Esophagus muscularis mucosa (tissue), 4 donors: ENCODE measurements at regions not wholly inside any gene's neighbourhood (a gene's known extent, or its start where the extent isn't known, plus 50 kb on each side); places are given as distances from the start of the nearest gene placed in this dataset.
A peak's percentile ranks its signal among the peaks of the same experiment; 100 is the strongest.

Experiments used
- DNase-seq: peaks from one replicate; pipeline ENCODE4 v3.0.0-alpha.2; 2017; ENCODE audit errors: extremely low spot score
- H3K27ac ChIP-seq, 4 donors: fragments of 200-600 bp; sonication (generic); replicated peaks in 1 of 4; 1 replicate in 3 of 4; 2 replicates in 1 of 4; pipeline ENCODE4 v1.5.1; 2016 to 2019; ENCODE audit warnings: mild to moderate bottlenecking in 1 of 4
- H3K27me3 ChIP-seq, 4 donors: fragments of 200-600 bp; sonication (generic); one replicate each; pipeline versions ENCODE4 v1.5.1 to v1.6.0; 2016 to 2019
- H3K36me3 ChIP-seq, 4 donors: fragments of 200-600 bp; sonication (generic); one replicate each; pipeline ENCODE4 v1.5.1; 2016 to 2019
- H3K4me1 ChIP-seq, 4 donors: fragments of 200-600 bp; sonication (generic); one replicate each; pipeline ENCODE4 v1.5.1; 2016 to 2019
- H3K4me3 ChIP-seq, 4 donors: fragments of 200-600 bp; sonication (generic); 1 replicate in 2 of 4; 2 replicates in 2 of 4; pipeline ENCODE4 v1.5.1; 2016 to 2019; ENCODE audit warnings: mild to moderate bottlenecking in 4 of 4, moderate library complexity in 1 of 4
- H3K9me3 ChIP-seq, 4 donors: fragments of 200-600 bp; sonication (generic); 1 replicate in 3 of 4; 2 replicates in 1 of 4; pipeline ENCODE4 v1.5.1; 2016 to 2019
- CTCF ChIP-seq, 3 experiments: fragments of 200-600 bp in 2 of 3; fragments of 450-650 bp in 1 of 3; sonication (generic) in 2 of 3; IDR thresholded peaks; one replicate each; pipeline ENCODE4 v1.5.1; 2017 to 2019; ENCODE audit warnings: antibody characterized with exemption in 3 of 3, mild to moderate bottlenecking in 2 of 3, moderate library complexity in 1 of 3
- EP300 ChIP-seq: sonication (generic); formaldehyde crosslinking; IDR thresholded peaks from one replicate; pipeline ENCODE4 v1.6.1; 2017; ENCODE audit warnings: antibody characterized with exemption
- POLR2A ChIP-seq: fragments of 450-650 bp; IDR thresholded peaks from one replicate; pipeline ENCODE4 v1.6.1; 2017; ENCODE audit warnings: antibody characterized with exemption, moderate library complexity, mild to moderate bottlenecking, low read depth
- POLR2AphosphoS5 ChIP-seq, 2 donors: sonication (generic); formaldehyde crosslinking; IDR thresholded peaks; one replicate each; pipeline ENCODE4 v1.6.1; 2017; ENCODE audit warnings: antibody characterized with exemption in 2 of 2
- WGBS: methylation state at CpG from one replicate; pipeline ENCODE4 v1.1.5; 2018; 5-methylcytosine and 5-hydroxymethylcytosine counted together
- intact Hi-C: fragments of 100-400 bp; cut with DNase I; formaldehyde crosslinking; loops from one replicate; pipeline ENCODE4 v1.15.1; 2023

DNA sequence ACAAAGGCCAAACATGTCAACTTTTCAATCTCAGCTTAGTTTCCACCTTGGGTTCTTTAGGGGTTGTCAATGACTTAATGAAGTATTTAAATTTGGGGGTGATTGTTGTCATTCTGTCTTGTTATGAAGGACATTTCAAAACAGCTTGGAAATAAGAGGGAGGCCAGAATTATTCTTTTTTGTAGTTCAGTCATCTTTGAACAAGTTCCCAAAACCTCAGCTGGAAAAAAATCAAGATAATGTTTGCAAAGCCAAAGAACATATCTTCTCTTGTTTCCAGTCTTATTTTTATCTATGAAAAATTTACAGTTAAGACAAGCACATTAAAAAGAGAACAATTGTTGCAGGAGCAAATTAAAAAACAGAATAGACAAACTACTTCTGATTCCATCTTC lies 612.8 kb downstream of the INSC start:
- no peak for DNase-seq
- TF ChIP-seq POLR2A = no peak
- TF ChIP-seq POLR2AphosphoS5 (IDR thresholded peaks at IDR 0.05) = no peak
- H3K4me3 ChIP-seq = no peak overlapping the region
- H3K9me3 ChIP-seq = no peaks in the 10 kb centered on the region
- no peak overlapping the region for H3K27ac ChIP-seq
- peaks cover 0 to 10% (median 5%) of the 10 kb centered on the region in 4 donors for H3K4me1 ChIP-seq
- no peaks in the 10 kb centered on the region for H3K36me3 ChIP-seq
- intact Hi-C loops = no loop called here
- no peaks in the 10 kb centered on the region for H3K27me3 ChIP-seq

DNA sequence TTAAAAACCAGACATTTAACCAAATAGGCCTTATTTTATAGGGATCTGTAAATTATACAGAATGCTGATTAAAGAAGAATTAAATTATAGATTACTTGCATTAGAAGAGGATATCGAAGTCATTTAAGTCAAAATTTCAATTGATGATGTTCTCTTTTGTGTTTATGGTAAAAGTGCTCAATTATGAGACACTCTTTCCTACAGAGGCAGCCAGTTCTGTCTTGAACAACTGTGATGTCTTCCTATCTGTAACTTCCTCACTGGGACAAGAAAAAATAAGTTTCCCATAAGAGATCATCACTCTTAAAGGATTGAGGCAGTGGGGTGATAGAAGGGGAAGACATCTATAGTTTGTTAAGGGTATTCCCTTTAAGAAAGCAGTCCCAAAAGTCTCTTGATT lies 613.5 kb downstream of the INSC start:
- DNase-seq = no peak
- no peaks in the 10 kb centered on the region for H3K36me3 ChIP-seq
- no peaks in the 10 kb centered on the region for H3K27me3 ChIP-seq
- H3K27ac ChIP-seq = no peak overlapping the region
- WGBS = 92% methylated on average over 1 of the region's 1 CpG
- intact Hi-C loops = no loop called here
- TF ChIP-seq POLR2A = no peak
- no peak for TF ChIP-seq EP300
- TF ChIP-seq CTCF (IDR thresholded peaks at IDR 0.05) = no peak
- no peak for TF ChIP-seq POLR2AphosphoS5 (IDR thresholded peaks at IDR 0.05)
- H3K4me1 ChIP-seq = peaks cover 0 to 10% (median 5%) of the 10 kb centered on the region in 4 donors
- no peaks in the 10 kb centered on the region for H3K9me3 ChIP-seq
- no peak overlapping the region for H3K4me3 ChIP-seq

- no peak overlapping the region for H3K4me3 ChIP-seq
- H3K27ac ChIP-seq = peak overlapping the region in 1 of 4 donors; percentile 6
- peaks cover 0 to 10% (median 5%) of the 10 kb centered on the region in 4 donors for H3K4me1 ChIP-seq
- intact Hi-C loops = no loop called here
- no peak for DNase-seq
- no peaks in the 10 kb centered on the region for H3K36me3 ChIP-seq
- no peak for TF ChIP-seq CTCF (IDR thresholded peaks at IDR 0.05)
- TF ChIP-seq POLR2AphosphoS5 (IDR thresholded peaks at IDR 0.05) = no peak
- TF ChIP-seq EP300 = no peak
- TF ChIP-seq POLR2A = no peak
- 74% methylated on average over 6 of the region's 6 CpGs for WGBS
- H3K27me3 ChIP-seq = no peaks in the 10 kb centered on the region
- H3K9me3 ChIP-seq = no peaks in the 10 kb centered on the region
Observed at GRCh38 chr11:15730263-15730994, 615.7 kb downstream of the INSC start.

GRCh38 chr11:15730995-15731385 lies 616.3 kb downstream of the INSC start:
- intact Hi-C loops = no loop called here
- H3K36me3 ChIP-seq = no peaks in the 10 kb centered on the region
- no peak overlapping the region for H3K4me3 ChIP-seq
- H3K27ac ChIP-seq = no peak overlapping the region
- WGBS = 79% methylated on average over 4 of the region's 4 CpGs
- H3K4me1 ChIP-seq = peaks cover 0 to 10% (median 5%) of the 10 kb centered on the region in 4 donors
- no peaks in the 10 kb centered on the region for H3K27me3 ChIP-seq
- H3K9me3 ChIP-seq = no peaks in the 10 kb centered on the region
- TF ChIP-seq POLR2AphosphoS5 (IDR thresholded peaks at IDR 0.05) (no peak), EP300 (no peak), POLR2A (no peak), CTCF (IDR thresholded peaks at IDR 0.05) (no peak)
- DNase-seq = no peak

DNA sequence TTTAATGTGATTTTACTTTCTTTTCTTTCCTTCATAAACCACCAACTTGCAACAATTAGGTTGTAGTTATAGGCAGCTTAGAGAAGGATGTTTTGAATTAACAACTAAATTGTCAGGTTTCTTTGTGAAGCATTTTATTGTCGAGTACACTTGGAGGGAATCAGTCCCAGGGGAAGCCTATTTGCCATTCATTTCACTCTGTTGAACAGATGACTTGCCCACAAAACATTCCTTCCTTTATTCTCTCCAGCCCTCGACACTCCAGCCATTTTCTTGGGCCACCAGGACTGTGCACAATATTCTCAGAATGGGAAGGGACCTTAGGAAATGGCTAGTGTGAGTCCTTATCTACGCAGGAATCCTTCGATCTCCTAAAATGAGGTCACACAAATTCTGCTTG lies 620.6 kb downstream of the SOX6 start:
- Histone ChIP-seq H3K27me3 (no peaks in the 10 kb centered on the region), H3K36me3 (no peaks in the 10 kb centered on the region), H3K27ac (no peak overlapping the region), H3K9me3 (no peaks in the 10 kb centered on the region), H3K4me3 (no peak overlapping the region), H3K4me1 (no peaks in the 10 kb centered on the region)
- 80% methylated on average over 4 of the region's 4 CpGs for WGBS
- DNase-seq = no peak
- intact Hi-C loops = no loop called here
- TF ChIP-seq CTCF (IDR thresholded peaks at IDR 0.05) (no peak), EP300 (no peak), POLR2AphosphoS5 (IDR thresholded peaks at IDR 0.05) (no peak), POLR2A (no peak)
